ENCODE measurements at regions not wholly inside any gene's neighbourhood (a gene's known extent, or its start where the extent isn't known, plus 50 kb on each side); places are given as distances from the start of the nearest gene placed in this dataset.

DNA sequence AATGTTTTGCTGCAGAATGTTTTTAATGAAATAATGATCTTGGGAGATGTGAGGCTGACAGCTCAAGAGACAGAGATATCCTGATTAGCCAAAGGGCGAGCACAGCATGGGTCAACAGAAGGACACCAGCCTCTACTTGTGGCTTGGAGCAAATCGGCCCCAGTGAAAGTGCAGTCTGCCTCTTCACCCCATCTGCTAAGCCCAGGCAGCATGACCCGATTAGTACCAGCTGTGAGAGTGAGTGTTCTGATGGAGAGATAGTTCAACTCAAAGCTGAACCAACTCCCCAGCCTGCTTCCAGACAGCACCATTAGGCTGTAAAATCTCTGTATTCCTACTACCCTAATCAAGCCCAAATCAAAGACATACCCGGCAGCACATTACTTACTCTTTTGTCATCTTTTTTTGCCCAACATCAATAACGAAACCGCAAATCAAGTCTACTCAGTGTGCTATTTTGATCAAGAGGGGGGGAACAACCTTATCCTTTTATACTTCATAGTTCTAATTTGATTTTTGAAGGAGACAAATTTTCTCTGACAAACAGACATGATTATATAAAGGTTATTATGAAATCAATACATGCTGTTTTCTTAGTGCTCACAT, 514.1 kb upstream of the NRSN1 start:
- DNase-seq (ENCODE audit: low read depth in 1 of 2, low spot score in 1 of 2) (no peak), FAIRE-seq (no peak), ATAC-seq (no peak)
- no peak overlapping the region for H3K27ac ChIP-seq
- no peak overlapping the region for H3K4me2 ChIP-seq
- no peak overlapping the region for H3K4me3 ChIP-seq
- 53% methylated on average over 5 of the region's 6 CpGs for WGBS (ENCODE audit: missing lambda C conversion rate)
- ChIA-PET CTCF (no interaction called here), POLR2A (no interaction called here)
- TF ChIP-seq, protein P1, sequence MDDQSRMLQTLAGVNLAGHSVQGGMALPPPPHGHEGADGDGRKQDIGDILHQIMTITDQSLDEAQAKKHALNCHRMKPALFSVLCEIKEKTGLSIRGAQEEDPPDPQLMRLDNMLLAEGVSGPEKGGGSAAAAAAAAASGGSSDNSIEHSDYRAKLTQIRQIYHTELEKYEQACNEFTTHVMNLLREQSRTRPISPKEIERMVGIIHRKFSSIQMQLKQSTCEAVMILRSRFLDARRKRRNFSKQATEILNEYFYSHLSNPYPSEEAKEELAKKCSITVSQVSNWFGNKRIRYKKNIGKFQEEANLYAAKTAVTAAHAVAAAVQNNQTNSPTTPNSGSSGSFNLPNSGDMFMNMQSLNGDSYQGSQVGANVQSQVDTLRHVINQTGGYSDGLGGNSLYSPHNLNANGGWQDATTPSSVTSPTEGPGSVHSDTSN (IDR thresholded peaks at IDR 0.05), result no peak
- TF ChIP-seq RFX5 (IDR thresholded peaks at IDR 0.05), result no peak
- TF ChIP-seq NR3C1 (IDR thresholded peaks at IDR 0.05), result no peak
- TF ChIP-seq, protein P2, sequence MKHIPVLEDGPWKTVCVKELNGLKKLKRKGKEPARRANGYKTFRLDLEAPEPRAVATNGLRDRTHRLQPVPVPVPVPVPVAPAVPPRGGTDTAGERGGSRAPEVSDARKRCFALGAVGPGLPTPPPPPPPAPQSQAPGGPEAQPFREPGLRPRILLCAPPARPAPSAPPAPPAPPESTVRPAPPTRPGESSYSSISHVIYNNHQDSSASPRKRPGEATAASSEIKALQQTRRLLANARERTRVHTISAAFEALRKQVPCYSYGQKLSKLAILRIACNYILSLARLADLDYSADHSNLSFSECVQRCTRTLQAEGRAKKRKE (CRISPR knock-in tag; IDR thresholded peaks at IDR 0.05; ENCODE audit: low read depth), result no peak
- no peak for TF ChIP-seq ZNF302 (CRISPR knock-in tag; IDR thresholded peaks at IDR 0.05)
- H3K4me1 ChIP-seq, result no peaks in the 10 kb centered on the region
- no peaks in the 10 kb centered on the region for H3K9me3 ChIP-seq

- CTCF ChIA-PET, result no interaction called here
Observed at GRCh38 chr6:23618366-23618765, 507.6 kb upstream of the NRSN1 start.

GRCh38 chr6:23620911-23621401, 505.1 kb upstream of the NRSN1 start:
- Histone ChIP-seq H3K9me3 (no peaks in the 10 kb centered on the region), H3K4me1 (no peaks in the 10 kb centered on the region), H3K27ac (no peak overlapping the region), H3K4me3 (no peak overlapping the region), H3K4me2 (no peak overlapping the region)
- no peak for TF ChIP-seq BHLHE40 (IDR thresholded peaks at IDR 0.05; ENCODE audit: low read depth, low read length)
- no peak for TF ChIP-seq POLR2A (IDR thresholded peaks at IDR 0.05; ENCODE audit: low read length)
- TF ChIP-seq KDM5A (IDR thresholded peaks at IDR 0.05), result no peak
- no peak for TF ChIP-seq RNF2 (IDR thresholded peaks at IDR 0.05; ENCODE audit: borderline replicate concordance, low read depth)
- TF ChIP-seq MAX (IDR thresholded peaks at IDR 0.05), result no peak
- no peak for TF ChIP-seq FOSL2 (IDR thresholded peaks at IDR 0.05)
- TF ChIP-seq FOSL2 (CRISPR knock-in tag; IDR thresholded peaks at IDR 0.05), result no peak
- no peak for TF ChIP-seq ZC3H11A (IDR thresholded peaks at IDR 0.05)
- no peak for TF ChIP-seq CHD2 (IDR thresholded peaks at IDR 0.05; ENCODE audit: low read length, partially characterized antibody)
- no peak for TF ChIP-seq ZSCAN20 (CRISPR knock-in tag; IDR thresholded peaks at IDR 0.05)
- 7% methylated on average over 5 of the region's 5 CpGs for WGBS (ENCODE audit: missing lambda C conversion rate)
- no peak for DNase-seq (ENCODE audit: low read depth in 1 of 2, low spot score in 1 of 2)
- POLR2A ChIA-PET, result no interaction called here
- CTCF ChIA-PET, result no interaction called here
- no peak for ATAC-seq
- no peak for FAIRE-seq

More at GRCh38 chr6:23618366-23618765, 507.6 kb upstream of the NRSN1 start:
- Histone ChIP-seq H3K4me1 (no peaks in the 10 kb centered on the region), H3K27ac (no peak overlapping the region), H3K4me2 (no peak overlapping the region), H3K4me3 (no peak overlapping the region), H3K9me3 (no peaks in the 10 kb centered on the region)
- no peak for FAIRE-seq
- no peak for ATAC-seq
- TF ChIP-seq, protein P3, sequence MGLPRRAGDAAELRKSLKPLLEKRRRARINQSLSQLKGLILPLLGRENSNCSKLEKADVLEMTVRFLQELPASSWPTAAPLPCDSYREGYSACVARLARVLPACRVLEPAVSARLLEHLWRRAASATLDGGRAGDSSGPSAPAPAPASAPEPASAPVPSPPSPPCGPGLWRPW (IDR thresholded peaks at IDR 0.05), result no peak
- no peak for TF ChIP-seq EHMT2 (IDR thresholded peaks at IDR 0.05; ENCODE audit: low read depth)
- DNase-seq (ENCODE audit: low read depth in 1 of 2, low spot score in 1 of 2), result no peak
- POLR2A ChIA-PET, result no interaction called here

DNA sequence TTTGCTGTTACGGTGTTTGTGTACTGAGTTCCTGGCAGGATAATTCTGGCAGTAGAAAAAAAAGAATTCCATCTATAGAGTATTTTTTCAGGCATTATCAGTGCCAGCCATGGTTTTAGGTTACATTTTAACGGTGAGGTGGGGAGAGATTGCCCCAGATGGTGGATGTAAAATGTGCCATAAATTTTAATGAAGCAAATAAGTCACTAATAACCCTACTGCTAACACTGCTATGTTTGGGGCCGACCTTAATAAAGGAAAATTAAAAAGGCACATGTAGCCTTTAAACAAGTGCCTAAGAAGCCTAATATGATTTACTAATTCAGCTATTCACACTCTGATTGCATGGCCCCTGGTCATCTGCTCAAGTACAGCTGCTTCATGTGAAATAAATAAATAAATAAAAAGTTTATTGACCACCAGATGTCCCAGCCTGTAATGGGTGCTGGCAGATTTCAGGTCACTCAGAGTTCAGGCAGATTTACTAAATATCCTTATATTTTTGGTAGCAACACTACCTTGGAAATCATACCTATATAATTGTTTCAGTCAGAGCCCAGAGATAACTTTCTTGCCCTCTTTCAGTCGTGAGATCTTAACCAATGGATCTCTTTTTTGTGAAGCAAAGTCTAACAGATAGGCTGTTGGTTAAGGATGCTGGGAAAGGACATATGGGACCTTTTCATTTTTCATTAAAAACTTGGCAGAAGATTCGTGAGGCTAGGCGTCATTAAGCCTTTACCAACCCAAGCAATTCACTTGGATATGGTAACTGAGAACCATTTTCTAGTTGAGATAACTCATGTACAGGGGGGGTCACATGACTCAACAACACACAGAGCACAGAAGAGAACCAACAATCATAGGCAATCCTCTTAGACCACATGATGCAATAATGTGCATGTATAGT, 495.0 kb upstream of the NRSN1 start:
- no peak for ATAC-seq
- no peak for FAIRE-seq
- 28% methylated on average over 6 of the region's 6 CpGs for WGBS (ENCODE audit: missing lambda C conversion rate)
- H3K4me3 ChIP-seq, result no peak overlapping the region
- ChIA-PET POLR2A (no interaction called here), CTCF (interaction anchor here (0.7 kb wide), 1 partner anchor 150 kb away, joined by 3 read pairs; no protein-coding TSS in a partner anchor)
- no peak overlapping the region for H3K27ac ChIP-seq
- no peak for DNase-seq (ENCODE audit: low read depth in 1 of 2, low spot score in 1 of 2)
- TF ChIP-seq, protein P1 (IDR thresholded peaks at IDR 0.05), result no peak
- no peak for TF ChIP-seq MAFK (IDR thresholded peaks at IDR 0.05; ENCODE audit: partially characterized antibody)
- TF ChIP-seq EP300 (IDR thresholded peaks at IDR 0.05), result no peak
- no peak for TF ChIP-seq RNF2 (IDR thresholded peaks at IDR 0.05; ENCODE audit: borderline replicate concordance, low read depth)
- no peak for TF ChIP-seq ZNF302 (CRISPR knock-in tag; IDR thresholded peaks at IDR 0.05)
- TF ChIP-seq CBX2 (IDR thresholded peaks at IDR 0.05; ENCODE audit: borderline replicate concordance, low read depth), result no peak
- no peak for TF ChIP-seq ZSCAN20 (CRISPR knock-in tag; IDR thresholded peaks at IDR 0.05)
- TF ChIP-seq, protein P3 (IDR thresholded peaks at IDR 0.05), result no peak
- no peak for TF ChIP-seq MAX (IDR thresholded peaks at IDR 0.05)
- no peak for TF ChIP-seq ZC3H11A (IDR thresholded peaks at IDR 0.05)
- no peaks in the 10 kb centered on the region for H3K4me1 ChIP-seq
- no peak overlapping the region for H3K4me2 ChIP-seq
- H3K9me3 ChIP-seq, result no peaks in the 10 kb centered on the region

Data from A549 (cell line).